Nephron (organoid): ENCODE measurements at regions not wholly inside any gene's neighbourhood (a gene's known extent, or its start where the extent isn't known, plus 50 kb on each side); places are given as distances from the start of the nearest gene placed in this dataset.
"Not testable (repeated sequence)": the region's sequence is repeated elsewhere in the genome, so short reads cannot be mapped to it uniquely, and the experiment has no call there.

Experiments
- H3K27ac Mint-ChIP-seq, 3 experiments: 2 replicates each; pipeline ENCODE4 v1.8.0; 2020; ENCODE audit warnings: mixed read lengths in 3 of 3, mild to moderate bottlenecking in 2 of 3, moderate library complexity in 1 of 3
- H3K27me3 Mint-ChIP-seq: 2 replicates; pipeline ENCODE4 v1.8.0; 2021; ENCODE audit warnings: low read depth, mild to moderate bottlenecking, moderate library complexity, mixed read lengths
- H3K36me3 Mint-ChIP-seq: 2 replicates; pipeline ENCODE4 v1.8.0; 2020; ENCODE audit warnings: low read depth, mixed read lengths
- H3K4me1 Mint-ChIP-seq: 2 replicates; pipeline ENCODE4 v1.8.0; 2020; ENCODE audit warnings: mixed read lengths
- H3K4me3 Mint-ChIP-seq, 3 experiments: 2 replicates each; pipeline ENCODE4 v1.8.0; 2020; ENCODE audit warnings: mild to moderate bottlenecking in 3 of 3, mixed read lengths in 3 of 3, moderate library complexity in 2 of 3
- H3K9me3 Mint-ChIP-seq: 2 replicates; pipeline ENCODE4 v1.8.0; 2020; ENCODE audit warnings: mixed read lengths
- TF ChIP-seq, protein P1 (sequence below), 3 experiments: fragments of 200-600 bp; sonication (generic); IDR thresholded peaks; one replicate each; pipeline ENCODE4 v1.5.0; 2021; ENCODE audit warnings: antibody characterized with exemption in 3 of 3; ENCODE audit not compliant: unreplicated experiment in 3 of 3

DNA sequence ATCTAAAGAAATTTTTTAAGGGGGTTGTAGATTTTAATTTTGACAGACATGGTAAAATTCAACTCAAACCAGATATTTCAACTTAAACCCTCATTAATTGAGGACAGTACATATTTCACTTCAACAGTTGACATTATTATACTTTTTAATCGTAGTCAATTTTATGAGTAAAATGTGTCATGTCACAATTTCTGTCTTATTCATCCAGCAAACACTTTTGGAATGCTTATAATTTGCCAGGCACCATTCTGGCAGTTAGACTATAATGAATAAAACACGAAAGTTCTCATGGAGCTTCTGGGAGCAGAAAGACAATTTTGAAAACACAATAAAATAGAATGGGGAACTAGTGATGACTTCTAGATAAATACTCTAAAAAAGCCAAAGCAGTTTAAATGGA lies 1094.8 kb downstream of the SUCLG1 start:
- no peak overlapping the region for H3K27ac Mint-ChIP-seq
- no peaks in the 10 kb centered on the region for H3K4me1 Mint-ChIP-seq
- no peak overlapping the region for H3K4me3 Mint-ChIP-seq
- H3K27me3 Mint-ChIP-seq = no peaks in the 10 kb centered on the region
- TF ChIP-seq, protein P1, sequence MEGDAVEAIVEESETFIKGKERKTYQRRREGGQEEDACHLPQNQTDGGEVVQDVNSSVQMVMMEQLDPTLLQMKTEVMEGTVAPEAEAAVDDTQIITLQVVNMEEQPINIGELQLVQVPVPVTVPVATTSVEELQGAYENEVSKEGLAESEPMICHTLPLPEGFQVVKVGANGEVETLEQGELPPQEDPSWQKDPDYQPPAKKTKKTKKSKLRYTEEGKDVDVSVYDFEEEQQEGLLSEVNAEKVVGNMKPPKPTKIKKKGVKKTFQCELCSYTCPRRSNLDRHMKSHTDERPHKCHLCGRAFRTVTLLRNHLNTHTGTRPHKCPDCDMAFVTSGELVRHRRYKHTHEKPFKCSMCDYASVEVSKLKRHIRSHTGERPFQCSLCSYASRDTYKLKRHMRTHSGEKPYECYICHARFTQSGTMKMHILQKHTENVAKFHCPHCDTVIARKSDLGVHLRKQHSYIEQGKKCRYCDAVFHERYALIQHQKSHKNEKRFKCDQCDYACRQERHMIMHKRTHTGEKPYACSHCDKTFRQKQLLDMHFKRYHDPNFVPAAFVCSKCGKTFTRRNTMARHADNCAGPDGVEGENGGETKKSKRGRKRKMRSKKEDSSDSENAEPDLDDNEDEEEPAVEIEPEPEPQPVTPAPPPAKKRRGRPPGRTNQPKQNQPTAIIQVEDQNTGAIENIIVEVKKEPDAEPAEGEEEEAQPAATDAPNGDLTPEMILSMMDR (IDR thresholded peaks at IDR 0.05; ENCODE audit: unreplicated experiment in 3 of 3) = no peak
- H3K36me3 Mint-ChIP-seq = no peaks in the 10 kb centered on the region
- peaks cover 3% of the 10 kb centered on the region for H3K9me3 Mint-ChIP-seq

DNA sequence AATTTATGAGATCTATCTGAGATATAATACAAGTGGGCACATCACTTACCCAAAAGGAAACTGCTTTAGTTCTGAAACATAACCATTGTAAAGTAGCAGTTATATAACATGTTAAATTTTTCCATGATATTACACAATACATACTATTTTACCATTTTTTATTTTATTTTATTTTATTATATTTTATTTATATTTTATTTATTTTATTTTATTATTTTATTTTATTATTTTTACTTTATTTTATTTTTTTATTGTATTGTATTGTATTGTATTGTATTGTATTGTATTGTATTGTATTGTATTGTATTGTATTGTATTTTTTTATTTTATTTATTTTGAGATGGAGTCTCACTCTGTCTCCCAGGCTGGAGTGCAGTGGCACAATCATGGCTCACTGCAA lies 1095.9 kb downstream of the SUCLG1 start:
- H3K36me3 Mint-ChIP-seq = not testable (repeated sequence)

DNA sequence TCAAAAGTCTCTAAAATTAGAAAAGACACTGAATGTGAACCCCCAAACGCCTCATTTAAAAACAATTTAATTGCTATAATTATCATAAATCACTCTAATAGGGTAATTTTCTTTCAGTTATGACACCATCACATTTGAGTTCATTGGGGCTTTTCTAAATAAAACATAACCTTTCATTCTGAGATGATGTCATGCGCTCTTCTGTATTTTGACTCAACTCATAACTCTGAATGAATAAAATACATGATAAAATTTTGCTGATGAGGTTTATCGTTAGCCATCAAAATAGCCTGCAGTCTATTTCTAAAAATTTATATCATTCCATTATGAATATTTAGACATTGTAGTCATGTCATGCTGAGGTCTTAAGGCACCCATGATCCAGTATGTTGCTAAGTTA lies 1099.7 kb downstream of the SUCLG1 start:
- Mint-ChIP-seq H3K9me3 (no peaks in the 10 kb centered on the region), H3K36me3 (no peaks in the 10 kb centered on the region), H3K27ac (no peak overlapping the region), H3K4me3 (no peak overlapping the region), H3K27me3 (no peaks in the 10 kb centered on the region), H3K4me1 (no peaks in the 10 kb centered on the region)
- TF ChIP-seq, protein P1 (IDR thresholded peaks at IDR 0.05; ENCODE audit: unreplicated experiment in 3 of 3) = no peak

More for the DNA sequence above, 1095.9 kb downstream of the SUCLG1 start:
- H3K4me3 Mint-ChIP-seq, H3K4me1 Mint-ChIP-seq, H3K27ac Mint-ChIP-seq, H3K9me3 Mint-ChIP-seq, H3K27me3 Mint-ChIP-seq: not testable (repeated sequence)

DNA sequence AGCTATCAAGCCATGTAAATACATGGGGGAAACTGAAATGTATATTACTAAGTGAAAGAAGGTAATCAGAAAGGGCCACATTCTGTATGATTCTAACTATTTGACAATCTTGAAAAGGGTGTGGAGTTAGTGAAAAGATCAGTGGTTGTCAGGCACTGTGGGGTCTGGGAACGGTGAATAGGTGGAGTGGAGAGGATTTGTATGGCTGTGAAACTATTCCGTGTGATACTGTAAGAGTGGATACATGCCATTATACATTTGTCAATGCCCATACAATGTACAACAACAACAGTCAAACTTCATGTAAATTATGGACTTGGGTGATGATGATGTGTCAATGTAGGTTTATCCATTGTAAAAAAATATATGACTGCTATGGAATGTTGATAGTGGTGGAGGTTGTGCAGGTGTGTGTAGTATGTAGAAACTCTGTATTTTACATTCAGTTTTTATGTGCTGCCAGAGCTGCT lies 1116.2 kb downstream of the SUCLG1 start:
- TF ChIP-seq, protein P1 (IDR thresholded peaks at IDR 0.05; ENCODE audit: unreplicated experiment in 3 of 3) = no peak
- Mint-ChIP-seq H3K4me3 (no peak overlapping the region), H3K27me3 (no peaks in the 10 kb centered on the region), H3K36me3 (no peaks in the 10 kb centered on the region), H3K9me3 (peaks cover 6% of the 10 kb centered on the region), H3K27ac (no peak overlapping the region), H3K4me1 (no peaks in the 10 kb centered on the region)

DNA sequence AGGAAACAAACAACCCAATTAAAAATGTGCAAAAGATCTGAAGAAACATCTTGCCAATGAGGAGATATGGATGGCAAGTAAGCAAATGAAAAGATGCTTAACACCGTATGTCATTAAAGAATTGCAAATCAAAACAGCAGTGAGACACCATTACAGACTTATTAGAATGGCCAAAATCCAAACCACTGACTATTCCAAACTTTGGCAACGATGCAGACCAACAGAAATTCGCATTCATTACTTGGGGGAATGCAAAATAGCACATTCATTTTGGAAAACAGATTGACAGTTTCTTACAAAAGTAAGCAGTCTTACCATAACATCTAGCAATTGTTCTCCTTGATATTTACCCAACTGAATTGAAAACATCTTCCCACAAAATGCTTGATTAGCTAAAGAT lies 1118.7 kb downstream of the SUCLG1 start:
- H3K27me3 Mint-ChIP-seq = no peaks in the 10 kb centered on the region
- H3K9me3 Mint-ChIP-seq = no peaks in the 10 kb centered on the region
- no peaks in the 10 kb centered on the region for H3K36me3 Mint-ChIP-seq
- H3K4me3 Mint-ChIP-seq = no peak overlapping the region
- H3K4me1 Mint-ChIP-seq = no peaks in the 10 kb centered on the region
- TF ChIP-seq, protein P1 (IDR thresholded peaks at IDR 0.05; ENCODE audit: unreplicated experiment in 3 of 3) = no peak
- no peak overlapping the region for H3K27ac Mint-ChIP-seq

DNA sequence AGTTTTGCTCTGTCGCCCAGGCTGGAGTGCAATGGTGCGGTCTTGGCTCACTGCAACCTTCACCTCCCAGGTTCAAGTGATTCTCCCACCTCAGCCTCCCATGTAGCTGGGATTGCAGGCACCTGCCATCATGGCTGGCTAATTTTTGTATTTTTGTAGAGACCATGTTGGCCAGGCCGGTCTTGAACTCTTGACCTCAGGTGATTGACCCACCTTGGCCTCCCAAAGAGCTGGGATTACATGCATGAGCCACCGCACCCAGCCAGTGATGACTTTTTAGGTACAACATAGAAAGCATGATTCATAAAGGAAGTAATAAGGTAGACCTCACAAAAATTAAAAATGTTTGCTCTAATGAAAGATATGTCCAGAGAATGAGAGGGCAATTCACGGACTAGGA lies 1119.1 kb downstream of the SUCLG1 start:
- H3K27ac Mint-ChIP-seq, H3K9me3 Mint-ChIP-seq, H3K36me3 Mint-ChIP-seq, H3K4me1 Mint-ChIP-seq, H3K4me3 Mint-ChIP-seq, H3K27me3 Mint-ChIP-seq: not testable (repeated sequence)

DNA sequence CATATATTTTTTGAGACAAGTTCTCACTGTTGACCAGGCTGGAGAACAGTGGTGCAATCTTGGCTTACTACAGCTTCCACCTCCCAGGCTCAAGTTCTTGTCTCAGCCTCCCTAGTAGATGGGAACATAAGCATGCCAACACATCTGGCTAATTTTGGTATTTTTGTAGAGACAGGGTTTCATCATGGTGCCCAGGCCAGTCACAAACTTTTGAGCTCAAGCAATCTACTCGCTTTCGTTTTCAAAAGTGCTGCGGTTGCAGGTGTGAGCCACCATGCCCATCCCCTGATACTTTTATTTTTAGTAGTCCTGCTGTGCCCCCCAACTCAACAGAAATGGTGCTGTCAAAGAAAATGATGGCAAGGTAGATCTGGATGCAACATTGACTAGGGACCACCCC lies 1127.3 kb downstream of the SUCLG1 start:
- Mint-ChIP-seq H3K36me3 (no peaks in the 10 kb centered on the region), H3K27ac (no peak overlapping the region), H3K4me1 (no peaks in the 10 kb centered on the region), H3K9me3 (no peaks in the 10 kb centered on the region), H3K27me3 (no peaks in the 10 kb centered on the region), H3K4me3 (no peak overlapping the region)
- TF ChIP-seq, protein P1 (IDR thresholded peaks at IDR 0.05; ENCODE audit: unreplicated experiment in 3 of 3) = no peak
